Lung (tissue), 11 donors: ENCODE measurements at regions not wholly inside any gene's neighbourhood (a gene's known extent, or its start where the extent isn't known, plus 50 kb on each side); places are given as distances from the start of the nearest gene placed in this dataset.

Source experiments
- ATAC-seq: fragments of 200-7000 bp; cut with Tn5 transposase; one replicate; pipeline ENCODE4 v1.9.1; 2020; ENCODE audit warnings: moderate number of reproducible peaks; ENCODE audit not compliant: insufficient read depth, low FRiP score
- DNase-seq, 3 donors: peaks; one replicate each; pipeline ENCODE4 v3.0.0-alpha.2; 2013 to 2017
- H3K27ac ChIP-seq, 2 donors: one replicate each; pipeline ENCODE4 v1.5.1; 2013; ENCODE audit warnings: mild to moderate bottlenecking in 2 of 2, moderate library complexity in 2 of 2, control low read depth in 1 of 2, inconsistent platforms in 1 of 2, low read depth in 1 of 2, low read length in 1 of 2
- H3K27me3 ChIP-seq, 3 donors: one replicate each; pipeline ENCODE4 v1.5.1; 2013; ENCODE audit warnings: low read length in 2 of 3; ENCODE audit not compliant: control insufficient read depth in 3 of 3, insufficient read depth in 3 of 3
- H3K36me3 ChIP-seq, 4 donors: one replicate each; pipeline ENCODE4 v1.5.1; 2013; ENCODE audit warnings: low read length in 4 of 4, mild to moderate bottlenecking in 1 of 4, moderate library complexity in 1 of 4; ENCODE audit not compliant: control insufficient read depth in 4 of 4, insufficient read depth in 4 of 4
- H3K4me1 ChIP-seq, 5 donors: one replicate each; pipeline ENCODE4 v1.5.1; 2013; ENCODE audit warnings: low read length in 5 of 5, mild to moderate bottlenecking in 2 of 5, moderate library complexity in 1 of 5; ENCODE audit not compliant: control insufficient read depth in 5 of 5, insufficient read depth in 5 of 5
- H3K4me3 ChIP-seq: one replicate; pipeline ENCODE4 v1.5.1; 2013; ENCODE audit warnings: mild to moderate bottlenecking, control low read depth, moderate library complexity
- H3K9ac ChIP-seq, 2 donors: one replicate each; pipeline ENCODE4 v1.5.1; 2013; ENCODE audit warnings: low read length in 2 of 2, control low read depth in 1 of 2; ENCODE audit not compliant: insufficient read depth in 1 of 2
- H3K9me3 ChIP-seq, 4 donors: one replicate each; pipeline ENCODE4 v1.5.1; 2013; ENCODE audit warnings: low read length in 3 of 4, mild to moderate bottlenecking in 1 of 4, moderate library complexity in 1 of 4; ENCODE audit not compliant: control insufficient read depth in 4 of 4, insufficient read depth in 3 of 4
- CTCF ChIP-seq: IDR thresholded peaks from 2 replicates; pipeline ENCODE4 v1.5.1; 2012; ENCODE audit warnings: mild to moderate bottlenecking; ENCODE audit errors: control extremely low read depth, extremely low read depth
- WGBS, 2 donors: extraction: QIAGEN DNeasy Blood & Tissue Kit; methylation state at CpG; one replicate each; pipeline ENCODE4 v1.1.7; 2013; 5-methylcytosine and 5-hydroxymethylcytosine counted together
- donor health status: control.
- donor health status: control.
- donor health status: Bipolar disorder and iron deficiency.
- donor health status: healthy.
- donor health status: DM: yes; HTN: yes; CAD: no.

- no peak for TF ChIP-seq CTCF
- 50 to 77% methylated on average over 4 of the region's 4 CpGs for whole genome bisulfite sequencing, 2 donors
- no peaks in the 10 kb centered on the region for H3K4me1 ChIP-seq
- no peak for ATAC-seq
- H3K27me3 ChIP-seq, result no peaks in the 10 kb centered on the region
- no peak overlapping the region for H3K9ac ChIP-seq
- no peaks in the 10 kb centered on the region for H3K36me3 ChIP-seq
- H3K9me3 ChIP-seq, result no peaks in the 10 kb centered on the region
- no peak overlapping the region for H3K27ac ChIP-seq
- no peak overlapping the region for H3K4me3 ChIP-seq
- DNase-seq, result no peak
These were observed 272.8 kb upstream of the FAR2 start for GRCh38 chr12:28876196-28876798.

- DNase-seq (no peak), ATAC-seq (no peak)
- Histone ChIP-seq H3K9ac (no peak overlapping the region), H3K4me3 (no peak overlapping the region), H3K27me3 (no peaks in the 10 kb centered on the region), H3K9me3 (no peaks in the 10 kb centered on the region), H3K4me1 (no peaks in the 10 kb centered on the region), H3K36me3 (no peaks in the 10 kb centered on the region), H3K27ac (no peak overlapping the region)
- 83 to 86% methylated on average over 1 of the region's 1 CpG for WGBS, 2 donors
- TF ChIP-seq CTCF, result no peak
These were observed 271.2 kb upstream of the FAR2 start for GRCh38 chr12:28877854-28878253.

GRCh38 chr12:28878629-28879028 lies 270.4 kb upstream of the FAR2 start:
- TF ChIP-seq CTCF, result no peak
- H3K4me1 ChIP-seq, result no peaks in the 10 kb centered on the region
- no peak overlapping the region for H3K9ac ChIP-seq
- DNase-seq (no peak), ATAC-seq (no peak)
- H3K27me3 ChIP-seq, result no peaks in the 10 kb centered on the region
- 85 to 86% methylated on average over 2 of the region's 2 CpGs for WGBS, 2 donors
- no peaks in the 10 kb centered on the region for H3K36me3 ChIP-seq
- H3K9me3 ChIP-seq, result no peaks in the 10 kb centered on the region
- H3K27ac ChIP-seq, result no peak overlapping the region
- H3K4me3 ChIP-seq, result no peak overlapping the region

GRCh38 chr12:28879379-28879778 lies 269.7 kb upstream of the FAR2 start:
- Histone ChIP-seq H3K36me3 (no peaks in the 10 kb centered on the region), H3K9ac (no peak overlapping the region), H3K9me3 (no peaks in the 10 kb centered on the region), H3K27ac (no peak overlapping the region), H3K27me3 (no peaks in the 10 kb centered on the region), H3K4me1 (no peaks in the 10 kb centered on the region), H3K4me3 (no peak overlapping the region)
- WGBS, 2 donors, result 89 to 94% methylated on average over 2 of the region's 2 CpGs
- TF ChIP-seq CTCF, result no peak
- no peak for ATAC-seq
- DNase-seq, result no peak
